ENCODE measurements at regions not wholly inside any gene's neighbourhood (a gene's known extent, or its start where the extent isn't known, plus 50 kb on each side); places are given as distances from the start of the nearest gene placed in this dataset.

DNA sequence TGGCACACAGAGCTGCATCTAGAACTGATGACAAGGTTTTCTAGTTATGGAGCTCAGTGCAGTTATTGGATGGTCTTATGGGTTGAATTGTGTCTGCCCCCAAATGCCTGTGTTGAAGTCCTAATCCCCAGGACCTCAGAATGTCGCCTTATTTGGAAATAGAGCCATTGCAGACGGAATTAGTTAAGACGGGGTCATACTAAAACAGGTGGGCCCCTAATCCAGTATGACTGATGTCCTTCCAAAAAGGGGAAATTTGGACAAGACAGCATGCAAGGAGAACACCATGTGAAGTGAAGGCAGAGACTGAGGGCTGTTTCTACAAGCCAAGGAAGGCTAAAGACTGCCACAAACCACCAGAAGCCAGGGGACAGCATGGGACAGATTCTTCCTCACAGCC lies 148.7 kb downstream of the KCTD12 start:
- TF ChIP-seq, protein P1, sequence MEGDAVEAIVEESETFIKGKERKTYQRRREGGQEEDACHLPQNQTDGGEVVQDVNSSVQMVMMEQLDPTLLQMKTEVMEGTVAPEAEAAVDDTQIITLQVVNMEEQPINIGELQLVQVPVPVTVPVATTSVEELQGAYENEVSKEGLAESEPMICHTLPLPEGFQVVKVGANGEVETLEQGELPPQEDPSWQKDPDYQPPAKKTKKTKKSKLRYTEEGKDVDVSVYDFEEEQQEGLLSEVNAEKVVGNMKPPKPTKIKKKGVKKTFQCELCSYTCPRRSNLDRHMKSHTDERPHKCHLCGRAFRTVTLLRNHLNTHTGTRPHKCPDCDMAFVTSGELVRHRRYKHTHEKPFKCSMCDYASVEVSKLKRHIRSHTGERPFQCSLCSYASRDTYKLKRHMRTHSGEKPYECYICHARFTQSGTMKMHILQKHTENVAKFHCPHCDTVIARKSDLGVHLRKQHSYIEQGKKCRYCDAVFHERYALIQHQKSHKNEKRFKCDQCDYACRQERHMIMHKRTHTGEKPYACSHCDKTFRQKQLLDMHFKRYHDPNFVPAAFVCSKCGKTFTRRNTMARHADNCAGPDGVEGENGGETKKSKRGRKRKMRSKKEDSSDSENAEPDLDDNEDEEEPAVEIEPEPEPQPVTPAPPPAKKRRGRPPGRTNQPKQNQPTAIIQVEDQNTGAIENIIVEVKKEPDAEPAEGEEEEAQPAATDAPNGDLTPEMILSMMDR (conservative IDR thresholded peaks at IDR 0.05; ENCODE audit: low read depth, low read length) = no peak
- H3K4me3 ChIP-seq (ENCODE audit: low read length) = no peak overlapping the region
- no peak for DNase-seq (ENCODE audit: low read depth)

- TF ChIP-seq, protein P1 (conservative IDR thresholded peaks at IDR 0.05; ENCODE audit: low read depth, low read length) = no peak
- DNase-seq (ENCODE audit: low read depth) = no peak
- H3K4me3 ChIP-seq (ENCODE audit: low read length) = no peak overlapping the region
These were observed 150.6 kb downstream of the KCTD12 start for GRCh38 chr13:76735641-76736040.

GRCh38 chr13:76733671-76734070 lies 152.5 kb downstream of the KCTD12 start:
- no peak for DNase-seq (ENCODE audit: low read depth)
- TF ChIP-seq, protein P1 (conservative IDR thresholded peaks at IDR 0.05; ENCODE audit: low read depth, low read length) = no peak
- H3K4me3 ChIP-seq (ENCODE audit: low read length) = no peak overlapping the region

GRCh38 chr13:76732367-76732766 lies 153.8 kb downstream of the KCTD12 start:
- no peak for DNase-seq (ENCODE audit: low read depth)
- TF ChIP-seq, protein P1 (conservative IDR thresholded peaks at IDR 0.05; ENCODE audit: low read depth, low read length) = no peak
- no peak overlapping the region for H3K4me3 ChIP-seq (ENCODE audit: low read length)

DNA sequence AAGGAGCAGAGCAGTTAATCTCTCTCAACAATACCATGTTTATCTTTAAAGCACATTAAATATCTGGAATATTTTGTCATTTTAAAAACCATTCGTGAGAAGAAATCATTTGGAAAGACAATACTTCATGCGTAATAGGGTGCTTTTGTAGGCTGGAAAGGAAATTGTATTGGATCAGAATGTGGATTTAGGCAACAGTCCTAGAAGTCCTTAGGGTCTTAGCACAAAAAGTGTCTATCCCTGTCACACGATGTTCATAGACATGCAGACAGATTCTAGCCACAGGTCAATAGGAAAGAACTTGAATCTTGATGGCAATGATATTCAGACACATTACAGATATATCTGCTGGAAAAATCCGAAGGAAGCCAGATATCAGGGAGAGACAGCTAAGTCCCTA lies 156.0 kb downstream of the KCTD12 start:
- H3K4me3 ChIP-seq (ENCODE audit: low read length) = no peak overlapping the region
- TF ChIP-seq, protein P1 (conservative IDR thresholded peaks at IDR 0.05; ENCODE audit: low read depth, low read length) = no peak
- no peak for DNase-seq (ENCODE audit: low read depth)

GRCh38 chr13:76729691-76730090 lies 156.5 kb downstream of the KCTD12 start:
- DNase-seq (ENCODE audit: low read depth) = no peak
- no peak overlapping the region for H3K4me3 ChIP-seq (ENCODE audit: low read length)
- TF ChIP-seq, protein P1 (conservative IDR thresholded peaks at IDR 0.05; ENCODE audit: low read depth, low read length) = no peak

GRCh38 chr13:76725896-76726295 lies 160.3 kb downstream of the KCTD12 start:
- TF ChIP-seq, protein P1 (conservative IDR thresholded peaks at IDR 0.05; ENCODE audit: low read depth, low read length) = no peak
- H3K4me3 ChIP-seq (ENCODE audit: low read length) = no peak overlapping the region
- no peak for DNase-seq (ENCODE audit: low read depth)
